HepG2 (cell line): ENCODE measurements at regions not wholly inside any gene's neighbourhood (a gene's known extent, or its start where the extent isn't known, plus 50 kb on each side); places are given as distances from the start of the nearest gene placed in this dataset.

Experiments used
- ATAC-seq: fragments of 200-7000 bp; cut with Tn5 transposase; 3 replicates; pipeline ENCODE4 v1.9.1; 2020; ENCODE audit warnings: mild to moderate bottlenecking, moderate library complexity
- BruUV-seq: library from RNA; stranded (reverse); fragments of 400-500 nt; replicated peaks from 2 replicates; lab custom pipeline; 2021; lab: Mats Ljungman, UMichigan
- CTCF ChIA-PET: fragments of 300-600 bp; formaldehyde crosslinking; extraction: SDS; loops from one replicate; lab custom pipeline; 2021; ENCODE audit warnings: low total read pairs, inconsistent platforms, low intra/inter-chr PET ratio; lab: Yijun Ruan, JAX
- POLR2A ChIA-PET: fragments of 350-600 bp; sonication (Branson Sonifier 250); formaldehyde crosslinking; loops from one replicate; lab custom pipeline; 2020; ENCODE audit warnings: antibody characterized with exemption, inconsistent platforms; lab: Yijun Ruan, JAX
- DNase-seq: peaks from one replicate; pipeline ENCODE4 v3.0.0-alpha.2; 2015; ENCODE audit warnings: low spot score
- FAIRE-seq: peaks from 3 replicates; lab custom pipeline; 2011; peaks lifted over from hg19 to GRCh38; lab: Jason Lieb, UNC
- H2AFZ ChIP-seq: one replicate; pipeline ENCODE4 v1.6.1; 2011; ENCODE audit warnings: low read length, inconsistent platforms
- H3K27ac ChIP-seq: fragments of 300-600 bp; 3 replicates; pipeline ENCODE4 v1.8.0; 2011; ENCODE audit warnings: mixed run types, mild to moderate bottlenecking, mixed read lengths, low read length, inconsistent platforms; ENCODE audit not compliant: insufficient read depth; ENCODE audit errors: extremely low read length
- H3K27me3 ChIP-seq, 2 experiments: fragments of 200-600 bp in 1 of 2; 2 replicates in 1 of 2; 3 replicates in 1 of 2; pipeline versions ENCODE4 v1.6.0 to v1.8.0; 2011; ENCODE audit warnings: low read length in 2 of 2, mild to moderate bottlenecking in 2 of 2, moderate library complexity in 2 of 2, inconsistent platforms in 1 of 2; ENCODE audit not compliant: insufficient read depth in 2 of 2, control insufficient read depth in 1 of 2
- H3K36me3 ChIP-seq, 2 experiments: fragments of 200-600 bp in 1 of 2; replicated peaks in 1 of 2; 2 replicates in 1 of 2; 3 replicates in 1 of 2; pipeline versions ENCODE4 v1.5.1 to v1.8.0; 2011; ENCODE audit warnings: low read length in 2 of 2, inconsistent platforms in 1 of 2; ENCODE audit not compliant: insufficient read depth in 2 of 2, control insufficient read depth in 1 of 2
- H3K4me1 ChIP-seq: 2 replicates; pipeline ENCODE4 v1.5.1; 2012; ENCODE audit warnings: low read length, inconsistent platforms; ENCODE audit not compliant: insufficient read depth
- H3K4me2 ChIP-seq: 2 replicates; pipeline ENCODE4 v1.6.0; 2011; ENCODE audit warnings: low read depth, low read length, inconsistent platforms
- H3K4me3 ChIP-seq, 3 experiments: fragments of 200-600 bp in 1 of 3; sonication (generic), shearing (Covaris generic) in 1 of 3; replicated peaks in 1 of 3; 2 replicates each; pipeline ENCODE4 v1.5.1; 2011 to 2016; ENCODE audit warnings: low read length in 3 of 3, inconsistent platforms in 2 of 3, low read depth in 2 of 3, mild to moderate bottlenecking in 2 of 3, control low read depth in 1 of 3, mixed read lengths in 1 of 3; ENCODE audit not compliant: insufficient read depth in 1 of 3
- H3K79me2 ChIP-seq: one replicate; pipeline ENCODE4 v1.6.1; 2011; ENCODE audit warnings: low read length, inconsistent platforms; ENCODE audit not compliant: insufficient read depth
- H3K9ac ChIP-seq: 2 replicates; pipeline ENCODE4 v1.6.0; 2011; ENCODE audit warnings: mild to moderate bottlenecking, low read depth, low read length, inconsistent platforms; ENCODE audit not compliant: insufficient read depth
- H3K9me3 ChIP-seq: 2 replicates; pipeline ENCODE4 v1.5.1; 2012; ENCODE audit warnings: mild to moderate bottlenecking, low read length
- H4K20me1 ChIP-seq: 2 replicates; pipeline ENCODE4 v1.6.0; 2011; ENCODE audit warnings: inconsistent platforms, mild to moderate bottlenecking, low read length, moderate library complexity; ENCODE audit not compliant: insufficient read depth
- EP300 ChIP-seq, 3 experiments: sonication (generic) in 1 of 3; formaldehyde crosslinking in 1 of 3; IDR thresholded peaks; 2 replicates each; pipeline versions ENCODE4 v1.5.1 to v1.6.1; 2011 to 2020; ENCODE audit warnings: low read depth in 2 of 3, low read length in 2 of 3, borderline replicate concordance in 1 of 3, improper control_type of control experiment in 1 of 3, mild to moderate bottlenecking in 1 of 3, missing genetic modification reagents in 1 of 3, moderate library complexity in 1 of 3
- HINFP ChIP-seq: sonication (generic); formaldehyde crosslinking; IDR thresholded peaks from 2 replicates; pipeline ENCODE4 v1.4.0; 2020; ENCODE audit warnings: low read depth, mild to moderate bottlenecking, missing genetic modification reagents
- NFRKB ChIP-seq: fragments of 450-650 bp; IDR thresholded peaks from 2 replicates; pipeline ENCODE4 v1.6.1; 2017
- POGK ChIP-seq: sonication (generic); formaldehyde crosslinking; conservative IDR thresholded peaks from 2 replicates; pipeline ENCODE4 v1.8.0; 2022; ENCODE audit warnings: mild to moderate bottlenecking, moderate library complexity, missing genetic modification reagents
- SCMH1 ChIP-seq: sonication (generic); formaldehyde crosslinking; IDR thresholded peaks from 2 replicates; pipeline ENCODE4 v1.9.0; 2021; ENCODE audit warnings: missing genetic modification reagents, mild to moderate bottlenecking, borderline replicate concordance
- ZBED4 ChIP-seq: sonication (generic); formaldehyde crosslinking; IDR thresholded peaks from 2 replicates; pipeline ENCODE4 v1.4.0; 2020; ENCODE audit warnings: missing genetic modification reagents, borderline replicate concordance
- ZNF160 ChIP-seq: sonication (generic); formaldehyde crosslinking; IDR thresholded peaks from 2 replicates; pipeline ENCODE4 v1.8.0; 2022; ENCODE audit warnings: mild to moderate bottlenecking, inconsistent platforms, missing genetic modification reagents
- ZNF280D ChIP-seq: sonication (generic); formaldehyde crosslinking; IDR thresholded peaks from 2 replicates; pipeline ENCODE4 v1.5.1; 2020; ENCODE audit warnings: mild to moderate bottlenecking, missing genetic modification reagents
- ZNF33B ChIP-seq: sonication (generic); formaldehyde crosslinking; IDR thresholded peaks from 2 replicates; pipeline ENCODE4 v1.5.1; 2020; ENCODE audit warnings: mild to moderate bottlenecking, missing genetic modification reagents
- ZSCAN29 ChIP-seq: sonication (generic); formaldehyde crosslinking; conservative IDR thresholded peaks from 2 replicates; pipeline ENCODE4 v1.4.0; 2020; ENCODE audit warnings: mild to moderate bottlenecking, missing genetic modification reagents
- whole genome bisulfite sequencing: methylation state at CpG from one replicate; pipeline ENCODE4 v1.1.6; 2017; ENCODE audit warnings: low lambda C conversion rate; 5-methylcytosine and 5-hydroxymethylcytosine counted together
- in situ Hi-C: cut with HindIII; loops from 2 replicates; pipeline ENCODE4 v1.10.0; 2017; ENCODE audit warnings: low pct_unique_long_range_greater_than_20kb; ENCODE audit not compliant: extremely low pct_ligation_motif_present
- intact Hi-C: fragments of 100-400 bp; cut with micrococcal nuclease; formaldehyde crosslinking; loops from one replicate; pipeline ENCODE4 v1.10.0; 2022; ENCODE audit not compliant: unreplicated experiment

- BruUV-seq: no TSS peak
- DNase-seq: no peak
- no peak overlapping the region for H3K4me2 ChIP-seq
- ChIA-PET CTCF (no interaction called here), POLR2A (no interaction called here)
- H3K9ac ChIP-seq: no peak overlapping the region
- H2AFZ ChIP-seq: no peak overlapping the region
- 0 out of 5 replicates have a peak, but pooled peaks cover 0 to 3% of the 10 kb centered on the region in 2 experiments for H3K27me3 ChIP-seq
- no peak overlapping the region for H3K4me3 ChIP-seq
- intact Hi-C loops: loop anchor here (10.0 kb wide), 1 partner anchor 303 kb away; no protein-coding TSS in a partner anchor
- FAIRE-seq: no peak
- no peak for TF ChIP-seq ZNF280D (CRISPR knock-in tag)
- no peak for TF ChIP-seq ZBED4 (CRISPR knock-in tag)
- TF ChIP-seq SCMH1: no peak
- TF ChIP-seq ZSCAN29 (CRISPR knock-in tag): no peak
- TF ChIP-seq POGK (CRISPR knock-in tag): no peak
- TF ChIP-seq HINFP (CRISPR knock-in tag): no peak
- TF ChIP-seq ZNF160: no peak
- no peak for TF ChIP-seq EP300 (IDR thresholded peaks at IDR 0.05; ENCODE audit: low read depth in 2 of 2, low read length in 2 of 2)
- no peak for TF ChIP-seq EP300 (CRISPR knock-in tag; IDR thresholded peaks at IDR 0.05; ENCODE audit: borderline replicate concordance)
- TF ChIP-seq NFRKB: no peak
- no peak for TF ChIP-seq ZNF33B (CRISPR knock-in tag)
- no peaks in the 10 kb centered on the region for H3K4me1 ChIP-seq
- no peaks in the 10 kb centered on the region for H3K79me2 ChIP-seq
- H3K27ac ChIP-seq: no peak overlapping the region
- H3K9me3 ChIP-seq: no peaks in the 10 kb centered on the region
- 20% methylated on average over 6 of the region's 6 CpGs for WGBS
- ATAC-seq: no peak
- H3K36me3 ChIP-seq: no peaks in the 10 kb centered on the region
- H4K20me1 ChIP-seq: no peaks in the 10 kb centered on the region
- in situ Hi-C loops: no loop called here
Measured at GRCh38 chr3:69491975-69492374, 106.1 kb upstream of the FRMD4B start.
